HG02588 (cell line): ENCODE measurements at regions not wholly inside any gene's neighbourhood (a gene's known extent, or its start where the extent isn't known, plus 50 kb on each side); places are given as distances from the start of the nearest gene placed in this dataset.

ENCODE experiments used
- ATAC-seq: cut with Tn5 transposase; IDR thresholded peaks from one replicate; pipeline ENCODE4 v1.9.1; 2021; ENCODE audit warnings: mild to moderate bottlenecking, moderate library complexity; ENCODE audit not compliant: unreplicated experiment

DNA sequence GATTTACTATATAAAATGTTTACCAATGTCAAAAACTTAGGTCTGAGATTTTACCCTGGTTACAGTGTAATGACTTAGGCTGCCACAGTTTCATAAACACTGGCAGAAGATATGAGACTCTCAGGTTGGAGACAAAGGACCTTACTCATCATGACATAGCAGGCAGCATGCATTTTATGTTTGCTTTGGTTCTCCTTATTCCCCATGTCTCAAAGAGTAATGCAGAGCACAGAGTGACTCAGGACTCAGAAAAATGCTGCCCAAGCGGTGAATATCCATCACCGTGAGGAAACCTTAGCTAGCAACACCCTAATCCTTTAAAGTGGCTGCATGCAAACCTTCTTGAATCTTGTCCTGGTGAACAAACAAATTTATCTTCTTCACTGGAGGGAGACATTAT lies 112.1 kb upstream of the EYS start:
- ATAC-seq = no peak

DNA sequence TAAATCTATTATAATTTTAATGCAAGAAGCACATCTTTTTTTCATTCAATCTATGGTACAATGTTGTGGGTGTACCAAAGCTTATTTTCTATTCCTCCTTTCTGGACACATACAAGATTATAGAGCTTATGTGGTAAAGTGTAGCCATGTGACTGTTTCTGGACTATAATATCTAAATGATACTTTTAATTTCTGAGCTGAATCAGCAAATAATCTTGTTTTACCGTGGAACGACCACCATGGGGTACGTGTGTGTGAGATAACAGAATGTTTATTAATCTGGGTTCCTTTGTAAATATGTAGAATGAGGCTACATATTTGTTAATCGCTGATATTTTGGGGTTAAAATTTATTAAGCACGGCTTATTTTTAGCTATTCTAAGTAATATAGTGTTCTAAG lies 111.5 kb upstream of the EYS start:
- no peak for ATAC-seq

- no peak for ATAC-seq
Observed at GRCh38 chr6:65816991-65817390, 110.0 kb upstream of the EYS start.

GRCh38 chr6:65814071-65814470 lies 107.0 kb upstream of the EYS start:
- no peak for ATAC-seq

DNA sequence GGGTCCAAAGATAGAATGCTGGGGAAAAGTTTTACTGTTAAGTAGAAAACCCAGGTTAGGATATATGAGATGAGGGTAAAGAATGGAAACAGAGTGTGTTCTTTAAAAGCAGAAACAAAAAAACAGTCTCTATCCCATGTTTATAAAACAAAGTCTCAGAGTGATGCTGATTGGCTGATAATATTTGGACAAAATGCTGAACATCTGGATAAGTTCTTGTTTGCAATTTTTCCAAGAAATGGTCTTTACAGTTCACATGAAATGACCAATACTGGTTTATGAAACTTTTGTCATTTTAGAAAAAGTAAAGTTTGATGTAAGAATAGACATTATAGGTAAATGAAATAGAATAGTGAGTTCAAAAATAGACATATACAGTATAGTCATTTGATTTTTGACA lies 96.2 kb upstream of the EYS start:
- no peak for ATAC-seq

DNA sequence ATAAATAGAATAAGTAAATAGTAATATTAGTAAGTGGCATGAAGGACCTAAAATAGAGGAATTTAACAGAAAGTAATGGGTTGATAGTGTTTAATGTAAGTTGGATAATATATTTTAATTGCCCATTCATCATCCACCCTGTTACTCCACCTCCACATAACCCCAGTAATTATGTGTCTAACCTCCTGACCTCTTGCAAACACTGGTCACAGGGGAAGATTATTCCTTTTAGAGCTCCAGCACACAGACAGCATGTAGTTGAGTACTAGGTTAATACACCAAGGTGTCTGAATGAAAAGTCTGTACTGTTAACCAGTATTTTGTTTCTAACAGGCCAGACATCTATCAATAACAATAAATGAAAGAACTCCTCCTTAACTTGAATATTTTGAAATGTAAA lies 92.4 kb upstream of the EYS start:
- ATAC-seq = no peak

DNA sequence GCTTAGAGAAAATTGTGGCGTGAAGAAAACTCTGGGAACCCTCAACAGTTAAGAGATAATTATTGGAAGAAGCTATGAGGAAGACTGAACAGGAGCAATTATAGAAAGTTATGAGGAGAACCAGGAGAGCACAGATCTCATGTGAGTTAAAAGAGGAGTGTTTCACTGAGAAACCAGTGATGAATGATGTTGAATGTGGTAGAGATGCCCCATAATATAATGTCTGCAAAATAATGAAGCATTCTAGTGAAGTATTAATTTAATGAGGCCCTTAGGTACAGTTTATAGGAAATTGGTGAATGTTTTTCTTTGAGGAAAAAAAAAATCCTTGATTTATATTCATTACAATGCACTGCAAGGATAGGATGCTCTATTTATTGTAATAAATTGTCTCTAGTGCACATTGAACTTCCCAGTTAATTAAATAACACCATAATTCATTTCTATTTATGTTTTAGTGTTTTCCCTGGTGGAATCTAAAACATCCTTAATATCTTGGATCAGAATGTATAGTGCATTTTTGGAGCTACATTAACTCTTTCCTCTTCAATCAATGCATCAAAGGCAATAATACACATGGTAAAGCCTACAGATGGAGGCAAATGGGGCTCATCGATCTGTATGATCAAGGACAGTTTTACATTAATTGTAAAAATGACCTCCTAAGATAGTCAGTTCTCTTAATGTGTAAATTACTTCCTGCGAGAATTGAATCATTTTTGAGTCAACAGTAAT lies 91.4 kb upstream of the EYS start:
- no peak for ATAC-seq

GRCh38 chr6:65790666-65791065 lies 83.6 kb upstream of the EYS start:
- no peak for ATAC-seq

DNA sequence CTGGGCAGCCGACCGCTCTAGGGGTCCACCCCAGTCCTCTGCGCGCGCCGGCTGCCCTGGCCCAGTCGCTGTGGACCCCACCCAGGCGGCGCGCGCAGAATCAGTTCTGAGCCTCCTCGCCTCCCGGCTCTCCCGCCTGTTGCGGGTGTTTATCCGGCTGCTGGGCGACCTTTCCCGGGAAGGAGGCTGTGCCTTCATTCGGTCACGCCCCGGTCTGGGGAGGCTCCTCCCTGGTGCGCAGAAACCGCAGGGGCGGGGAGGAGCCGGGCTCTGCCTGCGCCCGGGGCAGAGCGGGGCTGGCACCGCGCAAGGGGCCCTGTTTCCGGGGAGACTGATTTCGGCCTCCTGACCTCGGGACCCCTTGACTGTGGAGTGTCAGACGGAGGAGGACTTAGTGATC lies 80.8 kb upstream of the EYS start:
- ATAC-seq = no peak

DNA sequence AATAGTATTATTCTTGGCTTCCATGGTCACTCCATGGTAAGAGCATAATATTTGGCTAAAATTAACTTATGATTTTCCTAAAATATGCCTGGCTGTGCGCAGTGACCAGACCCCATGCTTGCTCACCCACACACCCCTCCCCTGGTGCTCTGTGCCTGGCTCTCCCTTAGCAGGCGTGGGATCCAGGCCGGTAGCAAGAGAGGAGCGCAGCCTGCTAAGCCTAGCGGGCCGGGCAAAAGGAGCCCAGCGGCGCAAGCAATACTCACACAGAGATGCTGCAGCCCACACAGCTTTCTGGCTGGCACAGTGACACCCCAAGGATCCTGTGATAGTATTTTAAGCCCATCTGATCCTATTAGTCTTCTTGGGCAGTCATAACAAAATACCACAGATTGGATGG lies 79.8 kb upstream of the EYS start:
- ATAC-seq = no peak

DNA sequence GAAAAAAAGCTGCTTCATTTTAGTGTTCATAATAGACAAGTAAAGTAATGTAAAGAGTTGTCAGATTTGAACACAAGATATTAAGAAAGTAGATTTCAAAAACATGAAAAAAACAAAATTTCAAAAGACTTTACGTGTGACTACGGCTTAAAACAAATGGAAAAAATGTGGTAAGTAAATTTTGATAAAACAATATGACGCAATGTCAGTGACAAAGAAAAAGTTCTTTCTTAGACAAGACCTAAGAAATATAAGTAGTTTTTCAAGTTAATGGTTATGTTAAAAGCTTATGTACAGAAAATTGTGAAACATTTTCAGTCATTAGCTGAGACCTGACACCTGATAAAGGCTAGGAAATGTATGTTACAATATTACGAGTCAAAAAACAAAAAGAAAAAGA lies 73.7 kb upstream of the EYS start:
- ATAC-seq = no peak

DNA sequence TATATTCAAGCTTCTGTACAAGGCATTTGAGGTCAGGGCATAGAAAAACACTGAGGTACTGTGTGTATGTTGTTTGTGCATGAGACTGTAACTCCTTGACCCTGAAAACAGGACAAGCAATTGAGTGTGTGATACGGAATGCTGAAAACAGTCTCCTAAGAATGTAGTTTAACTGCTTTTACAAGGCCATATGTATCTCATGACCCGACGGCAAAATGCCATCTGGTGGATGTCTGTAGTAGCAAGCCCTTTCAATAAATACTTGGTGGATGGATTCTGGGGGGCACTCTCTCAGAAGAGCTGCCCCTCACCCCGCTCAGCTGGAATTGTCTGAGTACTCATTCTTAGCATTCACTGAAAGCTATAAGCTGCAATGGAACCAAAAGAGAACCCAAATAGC lies 69.3 kb upstream of the EYS start:
- no peak for ATAC-seq

DNA sequence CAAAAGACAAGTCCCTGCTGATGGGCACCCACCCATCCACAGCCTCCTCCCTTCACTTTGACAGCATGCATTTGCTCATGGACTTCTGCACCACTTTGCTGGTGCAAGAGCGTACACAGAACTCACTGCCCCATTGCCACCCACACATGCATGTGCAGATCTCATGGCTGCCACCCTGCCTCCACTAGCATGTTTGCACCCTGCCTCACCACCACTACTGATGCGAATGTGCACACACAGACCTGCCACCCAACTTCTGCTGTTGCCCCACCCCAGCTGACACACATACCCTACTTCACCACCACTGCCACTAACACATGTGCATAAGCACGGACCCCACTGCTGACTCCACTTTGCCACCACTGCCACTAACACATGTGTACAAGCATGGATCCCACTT lies 64.9 kb upstream of the EYS start:
- ATAC-seq = no peak

- ATAC-seq = no peak
Observed at GRCh38 chr6:65761890-65762289, 54.9 kb upstream of the EYS start.

DNA sequence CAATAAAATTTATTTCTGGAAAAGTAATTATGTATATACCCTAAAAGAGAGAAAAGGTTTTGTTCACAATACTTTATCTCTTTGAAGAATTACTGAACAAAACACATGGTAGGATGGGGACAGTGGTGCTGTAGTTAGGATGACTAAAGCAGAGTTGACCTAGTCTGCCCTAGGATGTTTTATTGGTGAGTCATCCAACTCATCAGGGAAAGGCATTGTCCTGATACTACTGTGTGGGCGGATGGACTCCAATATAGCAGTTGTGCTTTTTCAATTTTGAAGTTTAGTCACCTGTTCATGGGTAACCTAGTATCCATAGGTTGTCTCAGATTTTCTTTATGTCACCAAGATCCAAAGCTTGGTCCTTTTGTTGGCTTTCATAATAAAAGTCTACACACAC lies 53.3 kb upstream of the EYS start:
- ATAC-seq = no peak
